A673 (cell line): ENCODE measurements at regions not wholly inside any gene's neighbourhood (a gene's known extent, or its start where the extent isn't known, plus 50 kb on each side); places are given as distances from the start of the nearest gene placed in this dataset.
A peak's percentile ranks its signal among the peaks of the same experiment; 100 is the strongest.

ENCODE experiments used
- BruUV-seq: library from RNA; stranded (reverse); fragments of 400-500 nt; replicated peaks from 2 replicates; lab custom pipeline; 2021; lab: Mats Ljungman, UMichigan
- CTCF ChIA-PET: fragments of 300-600 bp; sonication (Branson Sonifier 250); formaldehyde crosslinking; loops from one replicate; lab custom pipeline; 2022; ENCODE audit warnings: antibody characterized with exemption; lab: Charles Lee
- POLR2A ChIA-PET: fragments of 300-600 bp; sonication (Branson Sonifier 250); formaldehyde crosslinking; loops from one replicate; lab custom pipeline; 2022; ENCODE audit warnings: antibody characterized with exemption; ENCODE audit not compliant: low non-redundant PET; lab: Charles Lee
- DNase-seq: peaks from one replicate; pipeline ENCODE4 v3.0.0-alpha.2; 2015; ENCODE audit warnings: low spot score
- H3K27ac ChIP-seq: fragments of 200-600 bp; sonication (generic); 2 replicates; pipeline ENCODE4 v1.5.1; 2016; ENCODE audit warnings: mixed run types, low read depth, mild to moderate bottlenecking, mixed read lengths, antibody characterized with exemption, low read length; ENCODE audit not compliant: poor library complexity, severe bottlenecking
- H3K27me3 ChIP-seq: fragments of 200-600 bp; sonication (generic); replicated peaks from 2 replicates; pipeline ENCODE4 v1.6.1; 2017; ENCODE audit warnings: mixed run types, low read depth, mild to moderate bottlenecking, mixed read lengths, antibody characterized with exemption, low read length; ENCODE audit not compliant: insufficient read depth, poor library complexity
- H3K36me3 ChIP-seq: fragments of 200-600 bp; sonication (generic); 2 replicates; pipeline ENCODE4 v1.6.1; 2016; ENCODE audit warnings: mixed run types, mild to moderate bottlenecking, mixed read lengths, antibody characterized with exemption, low read length; ENCODE audit not compliant: insufficient read depth, poor library complexity, severe bottlenecking
- H3K4me1 ChIP-seq: fragments of 200-600 bp; sonication (generic); 2 replicates; pipeline ENCODE4 v1.6.1; 2017; ENCODE audit warnings: mixed run types, mild to moderate bottlenecking, mixed read lengths, antibody characterized with exemption, low read length; ENCODE audit not compliant: insufficient read depth, poor library complexity, severe bottlenecking
- H3K4me3 ChIP-seq: fragments of 200-600 bp; sonication (generic); 2 replicates; pipeline ENCODE4 v1.5.1; 2016; ENCODE audit warnings: low read depth, mixed run types, mild to moderate bottlenecking, mixed read lengths, low read length; ENCODE audit not compliant: poor library complexity, severe bottlenecking
- H3K9me3 ChIP-seq: fragments of 200-600 bp; sonication (generic); 2 replicates; pipeline ENCODE4 v1.6.1; 2016; ENCODE audit warnings: mixed run types, low read depth, mild to moderate bottlenecking, mixed read lengths, antibody characterized with exemption, low read length; ENCODE audit not compliant: poor library complexity, severe bottlenecking
- CTCF ChIP-seq: fragments of 300-800, 200-600 bp; sonication (generic); conservative IDR thresholded peaks from 2 replicates; pipeline ENCODE4 v1.5.1; 2017; ENCODE audit warnings: low read depth, mild to moderate bottlenecking, antibody characterized with exemption, low read length, moderate library complexity, mixed read lengths
- EZH2 ChIP-seq: fragments of 200-600 bp; sonication (generic); IDR thresholded peaks from 2 replicates; pipeline ENCODE4 v1.6.1; 2017; ENCODE audit warnings: borderline replicate concordance, low read depth, mild to moderate bottlenecking, mixed read lengths, antibody characterized with exemption, low read length; ENCODE audit not compliant: poor library complexity, severe bottlenecking
- intact Hi-C: fragments of 100-400 bp; cut with micrococcal nuclease; formaldehyde crosslinking; loops from one replicate; pipeline ENCODE4 v1.10.0; 2022; ENCODE audit not compliant: unreplicated experiment

- DNase-seq, result peak; percentile 53
- Histone ChIP-seq H3K4me1 (no peaks in the 10 kb centered on the region), H3K4me3 (no peak overlapping the region), H3K27ac (no peak overlapping the region), H3K27me3 (peaks cover 64% of the 10 kb centered on the region), H3K9me3 (no peaks in the 10 kb centered on the region), H3K36me3 (no peaks in the 10 kb centered on the region)
- BruUV-seq, result no TSS peak
- ChIA-PET POLR2A (no interaction called here), CTCF (no interaction called here)
- intact Hi-C loops, result no loop called here
- TF ChIP-seq EZH2 (no peak), CTCF (no peak)
Observed at GRCh38 chr21:33121715-33122475, 52.0 kb downstream of the OLIG1 start.

GRCh38 chr21:33122507-33122906 lies 52.6 kb downstream of the OLIG1 start:
- H3K27ac ChIP-seq, result no peak overlapping the region
- H3K27me3 ChIP-seq, result peaks cover 60% of the 10 kb centered on the region
- POLR2A ChIA-PET, result no interaction called here
- BruUV-seq, result no TSS peak
- DNase-seq, result no peak
- H3K4me3 ChIP-seq, result no peak overlapping the region
- H3K36me3 ChIP-seq, result no peaks in the 10 kb centered on the region
- no peaks in the 10 kb centered on the region for H3K4me1 ChIP-seq
- TF ChIP-seq EZH2 (no peak), CTCF (no peak)
- CTCF ChIA-PET, result no interaction called here
- intact Hi-C loops, result no loop called here
- H3K9me3 ChIP-seq, result no peaks in the 10 kb centered on the region

GRCh38 chr21:33123374-33124123 lies 53.6 kb downstream of the OLIG1 start:
- ChIA-PET CTCF (no interaction called here), POLR2A (no interaction called here)
- Histone ChIP-seq H3K36me3 (no peaks in the 10 kb centered on the region), H3K9me3 (no peaks in the 10 kb centered on the region), H3K4me3 (no peak overlapping the region), H3K27me3 (peaks cover 61% of the 10 kb centered on the region), H3K27ac (no peak overlapping the region), H3K4me1 (no peaks in the 10 kb centered on the region)
- BruUV-seq, result no TSS peak
- intact Hi-C loops, result no loop called here
- TF ChIP-seq CTCF (no peak), EZH2 (no peak)
- DNase-seq, result no peak
